GM20431 (cell line): ENCODE measurements at regions not wholly inside any gene's neighbourhood (a gene's known extent, or its start where the extent isn't known, plus 50 kb on each side); places are given as distances from the start of the nearest gene placed in this dataset.

Experiments
- in situ Hi-C: fragments of 300-500 bp; cut with MseI, MboI; formaldehyde crosslinking; loops from one replicate; pipeline ENCODE4 v1.15.0; 2020; ENCODE audit warnings: low sequenced_read_pairs; ENCODE audit not compliant: unreplicated experiment

- in situ Hi-C loops, result no loop called here
Measured at GRCh38 chr1:87927391-87928280, 599.0 kb downstream of the LMO4 start.

- in situ Hi-C loops, result no loop called here
Measured at GRCh38 chr1:87928623-87929022, 599.9 kb downstream of the LMO4 start.

GRCh38 chr1:87929906-87930305, 601.2 kb downstream of the LMO4 start:
- in situ Hi-C loops, result no loop called here

- in situ Hi-C loops, result no loop called here
Measured at GRCh38 chr1:87930796-87931195, 602.1 kb downstream of the LMO4 start.

- in situ Hi-C loops, result no loop called here
Measured at GRCh38 chr1:87933171-87933570, 604.5 kb downstream of the LMO4 start.

- in situ Hi-C loops, result no loop called here
Measured at GRCh38 chr1:87935130-87935529, 606.5 kb downstream of the LMO4 start.

GRCh38 chr1:87937831-87938395, 609.2 kb downstream of the LMO4 start:
- in situ Hi-C loops, result no loop called here

GRCh38 chr1:87938631-87939030, 610.0 kb downstream of the LMO4 start:
- in situ Hi-C loops, result no loop called here

GRCh38 chr1:87939444-87939843, 610.8 kb downstream of the LMO4 start:
- in situ Hi-C loops, result no loop called here

- in situ Hi-C loops, result no loop called here
Measured at GRCh38 chr1:87940421-87940820, 611.7 kb downstream of the LMO4 start.

GRCh38 chr1:87941337-87941946, 612.8 kb downstream of the LMO4 start:
- in situ Hi-C loops, result no loop called here

- in situ Hi-C loops, result no loop called here
Measured at GRCh38 chr1:87942165-87942564, 613.5 kb downstream of the LMO4 start.

- in situ Hi-C loops, result loop anchor here (10.0 to 25.0 kb wide), 2 partner anchors 635 to 812 kb away; no protein-coding TSS in a partner anchor
Measured at GRCh38 chr1:87949711-87950110, 621.0 kb downstream of the LMO4 start.

GRCh38 chr1:87950369-87950768, 621.7 kb downstream of the LMO4 start:
- in situ Hi-C loops, result loop anchor here (10.0 to 25.0 kb wide), 2 partner anchors 636 to 813 kb away; no protein-coding TSS in a partner anchor

GRCh38 chr1:87951409-87951808, 622.7 kb downstream of the LMO4 start:
- in situ Hi-C loops, result loop anchor here (10.0 to 25.0 kb wide), 2 partner anchors 637 to 814 kb away; no protein-coding TSS in a partner anchor

GRCh38 chr1:87951852-87952251, 623.2 kb downstream of the LMO4 start:
- in situ Hi-C loops, result loop anchor here (10.0 to 25.0 kb wide), 2 partner anchors 637 to 815 kb away; no protein-coding TSS in a partner anchor

GRCh38 chr1:87953121-87953520, 624.4 kb downstream of the LMO4 start:
- in situ Hi-C loops, result loop anchor here (10.0 to 25.0 kb wide), 2 partner anchors 638 to 816 kb away; no protein-coding TSS in a partner anchor

- in situ Hi-C loops, result loop anchor here (10.0 to 25.0 kb wide), 2 partner anchors 639 to 817 kb away; no protein-coding TSS in a partner anchor
Measured at GRCh38 chr1:87953732-87954344, 625.2 kb downstream of the LMO4 start.

- in situ Hi-C loops, result loop anchor here (10.0 to 25.0 kb wide), 2 partner anchors 640 to 818 kb away; no protein-coding TSS in a partner anchor
Measured at GRCh38 chr1:87955038-87955437, 626.4 kb downstream of the LMO4 start.

- in situ Hi-C loops, result loop anchor here (10.0 to 25.0 kb wide), 2 partner anchors 641 to 819 kb away; no protein-coding TSS in a partner anchor
Measured at GRCh38 chr1:87956072-87956471, 627.4 kb downstream of the LMO4 start.
